Astrocyte (in vitro differentiated cells and primary cell): ENCODE measurements at regions not wholly inside any gene's neighbourhood (a gene's known extent, or its start where the extent isn't known, plus 50 kb on each side); places are given as distances from the start of the nearest gene placed in this dataset.

ENCODE experiments used
- DNase-seq: peaks from one replicate; pipeline ENCODE4 v3.0.0-alpha.2; 2010; ENCODE audit warnings: low read depth
- FAIRE-seq: peaks from 2 replicates; lab custom pipeline; 2011; peaks lifted over from hg19 to GRCh38; lab: Jason Lieb, UNC
- H2AFZ ChIP-seq: 2 replicates; pipeline ENCODE4 v1.6.0; 2012; ENCODE audit warnings: low read depth, low read length, inconsistent platforms
- H3K27ac ChIP-seq: 2 replicates; pipeline ENCODE4 v1.5.1; 2011; ENCODE audit warnings: low read depth, low read length, inconsistent platforms
- H3K27me3 ChIP-seq: 2 replicates; pipeline ENCODE4 v1.6.0; 2011; ENCODE audit warnings: low read length, inconsistent platforms; ENCODE audit not compliant: insufficient read depth
- H3K36me3 ChIP-seq: 2 replicates; pipeline ENCODE4 v1.5.1; 2011; ENCODE audit warnings: low read length, inconsistent platforms; ENCODE audit not compliant: insufficient read depth
- H3K4me1 ChIP-seq: 2 replicates; pipeline ENCODE4 v1.5.1; 2011; ENCODE audit warnings: low read length, inconsistent platforms; ENCODE audit not compliant: insufficient read depth
- H3K4me2 ChIP-seq: 2 replicates; pipeline ENCODE4 v1.6.0; 2012; ENCODE audit warnings: low read length, inconsistent platforms
- H3K4me3 ChIP-seq: 2 replicates; pipeline ENCODE4 v1.5.1; 2011; ENCODE audit warnings: low read depth, mild to moderate bottlenecking, low read length, inconsistent platforms; ENCODE audit not compliant: insufficient read depth
- H3K79me2 ChIP-seq: 2 replicates; pipeline ENCODE4 v1.6.0; 2012; ENCODE audit warnings: mild to moderate bottlenecking, low read length, inconsistent platforms; ENCODE audit not compliant: insufficient read depth
- H3K9ac ChIP-seq: 2 replicates; pipeline ENCODE4 v1.6.0; 2012; ENCODE audit warnings: mild to moderate bottlenecking, low read length, inconsistent platforms
- H3K9me3 ChIP-seq: 2 replicates; pipeline ENCODE4 v1.5.1; 2012; ENCODE audit warnings: low read depth, mild to moderate bottlenecking, low read length, inconsistent platforms; ENCODE audit not compliant: insufficient read depth
- H4K20me1 ChIP-seq: 2 replicates; pipeline ENCODE4 v1.6.0; 2012; ENCODE audit warnings: low read length, inconsistent platforms; ENCODE audit not compliant: insufficient read depth
- H3K27ac Mint-ChIP-seq: one replicate; pipeline ENCODE4 v1.8.0; 2021; ENCODE audit warnings: mild to moderate bottlenecking, mixed read lengths; ENCODE audit not compliant: unreplicated experiment
- H3K27me3 Mint-ChIP-seq: one replicate; pipeline ENCODE4 v1.8.0; 2021; ENCODE audit warnings: low read depth, mixed read lengths; ENCODE audit not compliant: unreplicated experiment
- H3K36me3 Mint-ChIP-seq: one replicate; pipeline ENCODE4 v1.8.0; 2021; ENCODE audit warnings: low read depth, mixed read lengths; ENCODE audit not compliant: unreplicated experiment
- H3K4me1 Mint-ChIP-seq: one replicate; pipeline ENCODE4 v1.8.0; 2021; ENCODE audit warnings: low read depth, mixed read lengths; ENCODE audit not compliant: unreplicated experiment
- H3K4me3 Mint-ChIP-seq: one replicate; pipeline ENCODE4 v1.8.0; 2021; ENCODE audit warnings: mild to moderate bottlenecking, moderate library complexity, mixed read lengths; ENCODE audit not compliant: unreplicated experiment
- H3K9me3 Mint-ChIP-seq: one replicate; pipeline ENCODE4 v1.8.0; 2021; ENCODE audit warnings: mild to moderate bottlenecking, mixed read lengths; ENCODE audit not compliant: unreplicated experiment
- EZH2 ChIP-seq: IDR thresholded peaks from 2 replicates; pipeline ENCODE4 v1.6.1; 2012; ENCODE audit warnings: mild to moderate bottlenecking, low read length, inconsistent platforms; ENCODE audit not compliant: insufficient read depth
- TF ChIP-seq, protein P1 (sequence below): IDR thresholded peaks from 2 replicates; pipeline ENCODE4 v1.5.1; 2011; ENCODE audit warnings: low read depth, mild to moderate bottlenecking, inconsistent platforms, low read length, moderate library complexity; ENCODE audit not compliant: insufficient read depth

GRCh38 chr6:129767776-129768485 is 58.0 kb upstream of the ARHGAP18 start:
- DNase-seq, result no peak

GRCh38 chr6:129766959-129767728 is 57.2 kb upstream of the ARHGAP18 start:
- H3K9ac ChIP-seq, result peak overlapping the region; percentile 23

More at GRCh38 chr6:129767776-129768485, 58.0 kb upstream of the ARHGAP18 start:
- TF ChIP-seq, protein P1, sequence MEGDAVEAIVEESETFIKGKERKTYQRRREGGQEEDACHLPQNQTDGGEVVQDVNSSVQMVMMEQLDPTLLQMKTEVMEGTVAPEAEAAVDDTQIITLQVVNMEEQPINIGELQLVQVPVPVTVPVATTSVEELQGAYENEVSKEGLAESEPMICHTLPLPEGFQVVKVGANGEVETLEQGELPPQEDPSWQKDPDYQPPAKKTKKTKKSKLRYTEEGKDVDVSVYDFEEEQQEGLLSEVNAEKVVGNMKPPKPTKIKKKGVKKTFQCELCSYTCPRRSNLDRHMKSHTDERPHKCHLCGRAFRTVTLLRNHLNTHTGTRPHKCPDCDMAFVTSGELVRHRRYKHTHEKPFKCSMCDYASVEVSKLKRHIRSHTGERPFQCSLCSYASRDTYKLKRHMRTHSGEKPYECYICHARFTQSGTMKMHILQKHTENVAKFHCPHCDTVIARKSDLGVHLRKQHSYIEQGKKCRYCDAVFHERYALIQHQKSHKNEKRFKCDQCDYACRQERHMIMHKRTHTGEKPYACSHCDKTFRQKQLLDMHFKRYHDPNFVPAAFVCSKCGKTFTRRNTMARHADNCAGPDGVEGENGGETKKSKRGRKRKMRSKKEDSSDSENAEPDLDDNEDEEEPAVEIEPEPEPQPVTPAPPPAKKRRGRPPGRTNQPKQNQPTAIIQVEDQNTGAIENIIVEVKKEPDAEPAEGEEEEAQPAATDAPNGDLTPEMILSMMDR, result no peak
- TF ChIP-seq EZH2, result no peak
- peaks cover 7% of the 10 kb centered on the region for H3K4me1 Mint-ChIP-seq
- H3K27ac ChIP-seq, result no peak overlapping the region
- no peaks in the 10 kb centered on the region for H3K36me3 Mint-ChIP-seq
- H3K27me3 Mint-ChIP-seq, result peaks cover 35% of the 10 kb centered on the region
- H3K4me3 ChIP-seq, result peak overlapping the region; percentile 62
- H3K27me3 ChIP-seq, result peaks cover 3% of the 10 kb centered on the region
- H4K20me1 ChIP-seq, result no peaks in the 10 kb centered on the region
- no peaks in the 10 kb centered on the region for H3K36me3 ChIP-seq
- peak overlapping the region; percentile 80 for H3K4me3 Mint-ChIP-seq
- no peaks in the 10 kb centered on the region for H3K9me3 Mint-ChIP-seq
- H3K4me1 ChIP-seq, result peaks cover 5% of the 10 kb centered on the region
- H3K9ac ChIP-seq, result no peak overlapping the region
- no peak overlapping the region for H3K27ac Mint-ChIP-seq
- H3K9me3 ChIP-seq, result no peaks in the 10 kb centered on the region
- FAIRE-seq, result no peak
- peak overlapping the region; percentile 83 for H2AFZ ChIP-seq
- no peaks in the 10 kb centered on the region for H3K79me2 ChIP-seq
- H3K4me2 ChIP-seq, result peak overlapping the region; percentile 90

More at GRCh38 chr6:129766959-129767728, 57.2 kb upstream of the ARHGAP18 start:
- Histone ChIP-seq H4K20me1 (no peaks in the 10 kb centered on the region), H3K4me1 (peaks cover 5% of the 10 kb centered on the region), H3K27ac (no peak overlapping the region), H3K79me2 (no peaks in the 10 kb centered on the region), H3K9me3 (no peaks in the 10 kb centered on the region), H3K36me3 (no peaks in the 10 kb centered on the region), H3K4me2 (peak overlapping the region; percentile 90), H2AFZ (peak overlapping the region; percentile 83), H3K27me3 (peaks cover 3% of the 10 kb centered on the region), H3K4me3 (peak overlapping the region; percentile 62)
- no peaks in the 10 kb centered on the region for H3K36me3 Mint-ChIP-seq
- peak overlapping the region; percentile 80 for H3K4me3 Mint-ChIP-seq
- no peak for TF ChIP-seq EZH2
- TF ChIP-seq, protein P1, result no peak
- H3K27me3 Mint-ChIP-seq, result peaks cover 34% of the 10 kb centered on the region
- H3K27ac Mint-ChIP-seq, result peak overlapping the region; percentile 66
- peaks cover 7% of the 10 kb centered on the region for H3K4me1 Mint-ChIP-seq
- FAIRE-seq (no peak), DNase-seq (peak; percentile 76)
- no peaks in the 10 kb centered on the region for H3K9me3 Mint-ChIP-seq
